CD4-positive, alpha-beta T cell (primary cell): ENCODE measurements at regions not wholly inside any gene's neighbourhood (a gene's known extent, or its start where the extent isn't known, plus 50 kb on each side); places are given as distances from the start of the nearest gene placed in this dataset.
"Not testable (repeated sequence)": the region's sequence is repeated elsewhere in the genome, so short reads cannot be mapped to it uniquely, and the experiment has no call there.

Experiments used
- ATAC-seq: fragments of 200-7000 bp; cut with Tn5 transposase; one replicate; pipeline ENCODE4 v1.10.0; 2022; ENCODE audit warnings: mild to moderate bottlenecking; ENCODE audit not compliant: poor library complexity
- CTCF ChIA-PET: fragments of 350-600 bp; sonication (Branson Sonifier 250); formaldehyde crosslinking; loops from one replicate; lab custom pipeline; 2021; ENCODE audit warnings: antibody characterized with exemption, inconsistent platforms; lab: Charles Lee
- POLR2A ChIA-PET: fragments of 350-600 bp; sonication (Branson Sonifier 250); formaldehyde crosslinking; loops from one replicate; lab custom pipeline; 2021; ENCODE audit warnings: antibody characterized with exemption, inconsistent platforms; lab: Charles Lee
- DNase-seq, 14 experiments: peaks; one replicate each; pipeline ENCODE4 v3.0.0-alpha.2; 2013 to 2020; ENCODE audit warnings: mixed read lengths in 2 of 14
- H3K27ac ChIP-seq, 2 donors: one replicate each; pipeline versions ENCODE4 v1.5.1 to v1.7.0; 2013; ENCODE audit warnings: low read length in 2 of 2, low read depth in 1 of 2, mild to moderate bottlenecking in 1 of 2
- H3K27me3 ChIP-seq, 2 experiments: 1 replicate in 1 of 2; 2 replicates in 1 of 2; pipeline versions ENCODE4 v1.6.1 to v1.7.0; 2013; ENCODE audit warnings: low read length in 2 of 2, control low read depth in 1 of 2, mild to moderate bottlenecking in 1 of 2, moderate library complexity in 1 of 2; ENCODE audit not compliant: insufficient read depth in 2 of 2, control insufficient read depth in 1 of 2
- H3K36me3 ChIP-seq: one replicate; pipeline ENCODE4 v1.6.1; 2013; ENCODE audit warnings: low read length, control low read depth; ENCODE audit not compliant: insufficient read depth
- H3K4me1 ChIP-seq: one replicate; pipeline ENCODE4 v1.6.1; 2013; ENCODE audit warnings: low read length, control low read depth; ENCODE audit not compliant: insufficient read depth
- H3K4me3 ChIP-seq: one replicate; pipeline ENCODE4 v1.5.1; 2013; ENCODE audit warnings: mild to moderate bottlenecking, low read length, moderate library complexity
- H3K9me3 ChIP-seq, 2 experiments: 1 replicate in 1 of 2; 2 replicates in 1 of 2; pipeline versions ENCODE4 v1.6.1 to v1.7.0; 2013; ENCODE audit warnings: low read length in 2 of 2, mild to moderate bottlenecking in 2 of 2, control low read depth in 1 of 2, moderate library complexity in 1 of 2; ENCODE audit not compliant: control insufficient read depth in 1 of 2, insufficient read depth in 1 of 2
- H3K27ac Mint-ChIP-seq: one replicate; pipeline ENCODE4 v1.8.0; 2020; ENCODE audit warnings: mixed read lengths
- H3K27me3 Mint-ChIP-seq: one replicate; pipeline ENCODE4 v1.8.0; 2021; ENCODE audit warnings: mixed read lengths
- H3K36me3 Mint-ChIP-seq: one replicate; pipeline ENCODE4 v1.8.0; 2021; ENCODE audit warnings: low read depth, mixed read lengths
- H3K4me1 Mint-ChIP-seq: one replicate; pipeline ENCODE4 v1.8.0; 2021; ENCODE audit warnings: low read depth, mixed read lengths
- H3K4me3 Mint-ChIP-seq: one replicate; pipeline ENCODE4 v1.8.0; 2020; ENCODE audit warnings: mild to moderate bottlenecking, mixed read lengths
- H3K9me3 Mint-ChIP-seq: one replicate; pipeline ENCODE4 v1.8.0; 2020; ENCODE audit warnings: mixed read lengths
- intact Hi-C, 2 experiments: fragments of 100-400 bp; cut with DNase I in 1 of 2; cut with micrococcal nuclease in 1 of 2; formaldehyde crosslinking; loops; one replicate each; pipeline versions ENCODE4 v1.15.1 to v1.9.0; 2023 to 2025; cut with DNase I, micrococcal nuclease
- TF ChIP-seq, protein P1 (sequence below): fragments of 200-600 bp; IDR thresholded peaks from one replicate; pipeline ENCODE4 v1.8.0; 2022; ENCODE audit warnings: antibody characterized with exemption, mild to moderate bottlenecking

DNA sequence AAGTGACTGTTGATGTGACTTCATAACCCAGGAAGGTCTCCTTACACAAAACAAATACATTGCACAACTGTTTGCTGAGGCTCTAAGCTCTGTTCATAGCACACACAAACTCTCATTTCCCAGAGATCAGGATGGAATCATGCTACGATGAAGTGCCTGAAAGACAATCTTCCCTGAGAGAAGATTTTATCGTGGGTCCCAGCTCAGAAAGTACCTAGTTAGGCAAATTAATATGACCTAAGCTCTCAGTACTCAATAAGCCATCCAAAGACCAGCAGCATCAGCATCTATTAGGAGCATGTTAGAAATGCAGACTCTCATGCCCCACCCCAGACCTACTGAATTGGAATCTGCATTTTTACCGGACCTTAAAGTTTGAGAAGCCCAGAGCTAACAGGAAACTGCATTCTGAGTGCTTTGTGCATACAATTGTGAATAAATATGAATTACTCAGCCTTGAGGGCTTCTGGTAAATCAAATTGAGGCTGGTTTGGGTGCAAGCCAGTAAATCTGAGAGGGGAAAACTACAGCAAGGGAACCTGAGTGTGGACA is 161.5 kb upstream of the C2CD4B start:
- intact Hi-C loops: no loop called here
- ChIA-PET POLR2A (no interaction called here), CTCF (no interaction called here)
- H3K27ac ChIP-seq: no peak overlapping the region
- no peaks in the 10 kb centered on the region for H3K9me3 ChIP-seq
- TF ChIP-seq, protein P1, sequence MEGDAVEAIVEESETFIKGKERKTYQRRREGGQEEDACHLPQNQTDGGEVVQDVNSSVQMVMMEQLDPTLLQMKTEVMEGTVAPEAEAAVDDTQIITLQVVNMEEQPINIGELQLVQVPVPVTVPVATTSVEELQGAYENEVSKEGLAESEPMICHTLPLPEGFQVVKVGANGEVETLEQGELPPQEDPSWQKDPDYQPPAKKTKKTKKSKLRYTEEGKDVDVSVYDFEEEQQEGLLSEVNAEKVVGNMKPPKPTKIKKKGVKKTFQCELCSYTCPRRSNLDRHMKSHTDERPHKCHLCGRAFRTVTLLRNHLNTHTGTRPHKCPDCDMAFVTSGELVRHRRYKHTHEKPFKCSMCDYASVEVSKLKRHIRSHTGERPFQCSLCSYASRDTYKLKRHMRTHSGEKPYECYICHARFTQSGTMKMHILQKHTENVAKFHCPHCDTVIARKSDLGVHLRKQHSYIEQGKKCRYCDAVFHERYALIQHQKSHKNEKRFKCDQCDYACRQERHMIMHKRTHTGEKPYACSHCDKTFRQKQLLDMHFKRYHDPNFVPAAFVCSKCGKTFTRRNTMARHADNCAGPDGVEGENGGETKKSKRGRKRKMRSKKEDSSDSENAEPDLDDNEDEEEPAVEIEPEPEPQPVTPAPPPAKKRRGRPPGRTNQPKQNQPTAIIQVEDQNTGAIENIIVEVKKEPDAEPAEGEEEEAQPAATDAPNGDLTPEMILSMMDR: no peak
- H3K4me1 ChIP-seq: no peaks in the 10 kb centered on the region
- DNase-seq (no peak), ATAC-seq (no peak)
- no peaks in the 10 kb centered on the region for H3K4me1 Mint-ChIP-seq
- H3K4me3 Mint-ChIP-seq: no peak overlapping the region
- no peaks in the 10 kb centered on the region for H3K36me3 ChIP-seq
- peaks cover 11% of the 10 kb centered on the region for H3K27me3 Mint-ChIP-seq
- peaks cover 4 to 7% of the 10 kb centered on the region in 2 experiments for H3K27me3 ChIP-seq
- H3K36me3 Mint-ChIP-seq: no peaks in the 10 kb centered on the region
- no peak overlapping the region for H3K4me3 ChIP-seq
- H3K9me3 Mint-ChIP-seq: no peaks in the 10 kb centered on the region
- H3K27ac Mint-ChIP-seq: no peak overlapping the region

DNA sequence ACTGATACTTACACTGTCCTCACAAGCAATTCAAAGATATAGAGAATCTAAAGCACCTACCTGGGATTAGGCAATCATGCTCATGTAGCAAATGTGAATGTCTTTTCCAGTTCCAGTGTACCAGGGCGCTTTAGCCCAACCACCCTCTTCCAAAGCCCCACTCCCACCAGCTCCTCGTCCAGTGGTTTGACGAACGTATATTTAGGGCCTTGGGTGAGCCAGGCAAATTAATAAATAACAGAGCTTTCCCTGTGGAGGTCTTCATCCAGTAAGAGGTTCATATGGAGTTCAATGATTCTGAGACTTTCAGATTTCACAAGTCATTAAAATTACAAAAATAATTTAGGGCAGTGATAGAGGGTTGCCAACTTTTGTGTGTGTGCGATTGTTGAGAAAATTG is 162.3 kb upstream of the C2CD4B start:
- TF ChIP-seq, protein P1: no peak
- Mint-ChIP-seq H3K27ac (no peak overlapping the region), H3K36me3 (no peaks in the 10 kb centered on the region), H3K4me3 (no peak overlapping the region), H3K9me3 (no peaks in the 10 kb centered on the region), H3K27me3 (peaks cover 11% of the 10 kb centered on the region), H3K4me1 (no peaks in the 10 kb centered on the region)
- Histone ChIP-seq H3K9me3 (no peaks in the 10 kb centered on the region), H3K27me3 (peaks cover 4 to 7% of the 10 kb centered on the region in 2 experiments), H3K36me3 (no peaks in the 10 kb centered on the region), H3K27ac (no peak overlapping the region), H3K4me1 (no peaks in the 10 kb centered on the region), H3K4me3 (no peak overlapping the region)
- ChIA-PET CTCF (no interaction called here), POLR2A (no interaction called here)
- no peak for DNase-seq
- intact Hi-C loops: no loop called here
- no peak for ATAC-seq

DNA sequence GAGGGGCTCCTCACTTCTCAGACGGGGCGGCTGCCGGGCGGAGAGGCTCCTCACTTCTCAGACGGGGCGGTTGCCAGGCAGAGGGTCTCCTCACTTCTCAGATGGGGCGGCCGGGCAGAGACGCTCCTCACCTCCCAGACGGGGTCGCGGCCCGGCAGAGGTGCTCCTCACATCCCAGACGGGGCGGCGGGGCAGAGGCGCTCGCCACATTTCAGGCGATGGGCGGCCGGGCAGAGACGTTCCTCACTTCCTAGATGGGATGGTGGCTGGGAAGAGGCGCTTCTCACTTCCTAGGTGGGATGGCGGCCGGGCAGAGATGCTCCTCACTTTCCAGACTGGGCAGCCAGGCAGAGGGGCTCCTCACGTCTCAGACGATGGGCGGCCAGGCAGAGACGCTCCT is 167.4 kb upstream of the C2CD4B start:
- H3K4me3 Mint-ChIP-seq, H3K9me3 Mint-ChIP-seq, H3K4me1 Mint-ChIP-seq, H3K36me3 Mint-ChIP-seq, ATAC-seq, H3K9me3 ChIP-seq, H3K4me3 ChIP-seq, H3K27ac ChIP-seq, H3K36me3 ChIP-seq, H3K27ac Mint-ChIP-seq, DNase-seq, H3K27me3 ChIP-seq, intact Hi-C loops, H3K4me1 ChIP-seq, CTCF ChIA-PET, POLR2A ChIA-PET, H3K27me3 Mint-ChIP-seq: not testable (repeated sequence)

DNA sequence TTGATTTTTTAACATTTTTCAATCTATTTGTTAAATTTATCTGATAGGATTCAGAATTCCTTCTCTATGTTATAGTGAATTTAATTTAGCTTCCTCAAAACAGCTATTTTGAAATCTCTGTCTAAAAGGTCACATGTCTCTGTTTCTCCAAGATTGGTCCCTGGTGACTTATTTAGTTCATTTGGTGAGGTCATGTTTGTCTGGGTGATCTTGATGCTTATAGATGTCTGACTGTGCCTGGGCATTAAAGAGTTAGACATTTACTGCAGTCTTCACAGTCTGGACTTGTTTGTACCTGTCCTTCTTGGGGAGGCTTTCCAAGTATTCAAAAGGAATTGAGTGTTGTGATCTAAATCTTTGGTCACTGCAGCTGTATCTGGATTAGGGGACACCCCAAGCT is 169.5 kb upstream of the C2CD4B start:
- Histone ChIP-seq H3K36me3 (no peaks in the 10 kb centered on the region), H3K27me3 (no peaks in the 10 kb centered on the region), H3K27ac (no peak overlapping the region), H3K4me3 (no peak overlapping the region), H3K4me1 (no peaks in the 10 kb centered on the region), H3K9me3 (no peaks in the 10 kb centered on the region)
- no peak overlapping the region for H3K27ac Mint-ChIP-seq
- no peaks in the 10 kb centered on the region for H3K9me3 Mint-ChIP-seq
- ATAC-seq: no peak
- H3K27me3 Mint-ChIP-seq: no peaks in the 10 kb centered on the region
- no peaks in the 10 kb centered on the region for H3K36me3 Mint-ChIP-seq
- no peaks in the 10 kb centered on the region for H3K4me1 Mint-ChIP-seq
- TF ChIP-seq, protein P1: no peak
- POLR2A ChIA-PET: no interaction called here
- no peak for DNase-seq
- CTCF ChIA-PET: no interaction called here
- intact Hi-C loops: no loop called here
- no peak overlapping the region for H3K4me3 Mint-ChIP-seq
